ENCODE measurements at regions not wholly inside any gene's neighbourhood (a gene's known extent, or its start where the extent isn't known, plus 50 kb on each side); places are given as distances from the start of the nearest gene placed in this dataset.

DNA sequence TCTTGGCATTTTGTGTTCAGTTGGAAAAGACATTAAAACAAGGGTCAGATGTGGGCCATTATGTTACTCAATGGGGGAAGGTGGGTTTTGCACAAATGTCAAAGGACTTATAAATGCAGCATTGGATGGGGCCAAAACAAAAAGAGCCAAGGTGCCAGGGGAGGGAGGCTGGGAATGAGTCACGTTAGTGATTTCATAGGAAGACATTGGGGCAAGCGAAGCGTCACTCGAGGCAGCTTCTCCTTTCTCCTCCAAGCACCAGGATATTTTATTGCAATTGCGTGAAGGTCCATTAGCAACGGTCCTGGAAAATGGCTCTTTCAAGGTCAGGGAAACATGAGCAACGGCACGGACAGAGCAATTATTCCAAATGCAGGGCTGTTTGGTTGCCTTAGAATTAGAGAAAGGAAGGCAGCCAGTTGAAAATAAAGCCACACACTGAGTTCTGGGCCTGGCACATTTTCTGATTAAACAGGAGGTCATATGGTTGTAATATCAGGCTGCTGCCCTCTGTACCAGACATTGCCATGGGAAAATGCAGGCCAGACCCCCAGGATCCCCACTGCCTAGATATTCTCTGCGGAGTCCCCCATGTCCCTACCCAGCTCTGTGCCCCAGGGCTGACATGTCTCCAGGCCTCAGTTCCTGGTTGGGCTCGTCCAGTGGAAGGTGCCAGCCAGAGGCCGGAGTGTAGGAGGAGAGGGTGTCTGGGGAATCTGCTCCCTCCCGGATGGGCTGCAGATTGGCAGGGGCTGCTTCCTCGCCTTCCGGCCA lies 63.3 kb upstream of the NANOS1 start:
- 57 to 78% methylated on average over 8 to 11 of the region's 14 CpGs for WGBS, 2 donors (ENCODE audit: low coverage in 1 of 2)
- H3K9me3 ChIP-seq: no peaks in the 10 kb centered on the region
- H3K27ac ChIP-seq: peak overlapping the region in 1 of 4 donors; percentile 33
- H3K27me3 ChIP-seq: no peaks in the 10 kb centered on the region
- no peaks in the 10 kb centered on the region for H3K36me3 ChIP-seq
- H3K4me1 ChIP-seq: peaks cover 0 to 6% (median 3%) of the 10 kb centered on the region in 3 donors
- no peak overlapping the region for H3K4me3 ChIP-seq
- ATAC-seq: peak; percentile 41
- TF ChIP-seq POLR2AphosphoS5 (IDR thresholded peaks at IDR 0.05) (no peak), POLR2A (IDR thresholded peaks at IDR 0.05) (no peak), EP300 (IDR thresholded peaks at IDR 0.05) (no peak)
- TF ChIP-seq, protein P1, sequence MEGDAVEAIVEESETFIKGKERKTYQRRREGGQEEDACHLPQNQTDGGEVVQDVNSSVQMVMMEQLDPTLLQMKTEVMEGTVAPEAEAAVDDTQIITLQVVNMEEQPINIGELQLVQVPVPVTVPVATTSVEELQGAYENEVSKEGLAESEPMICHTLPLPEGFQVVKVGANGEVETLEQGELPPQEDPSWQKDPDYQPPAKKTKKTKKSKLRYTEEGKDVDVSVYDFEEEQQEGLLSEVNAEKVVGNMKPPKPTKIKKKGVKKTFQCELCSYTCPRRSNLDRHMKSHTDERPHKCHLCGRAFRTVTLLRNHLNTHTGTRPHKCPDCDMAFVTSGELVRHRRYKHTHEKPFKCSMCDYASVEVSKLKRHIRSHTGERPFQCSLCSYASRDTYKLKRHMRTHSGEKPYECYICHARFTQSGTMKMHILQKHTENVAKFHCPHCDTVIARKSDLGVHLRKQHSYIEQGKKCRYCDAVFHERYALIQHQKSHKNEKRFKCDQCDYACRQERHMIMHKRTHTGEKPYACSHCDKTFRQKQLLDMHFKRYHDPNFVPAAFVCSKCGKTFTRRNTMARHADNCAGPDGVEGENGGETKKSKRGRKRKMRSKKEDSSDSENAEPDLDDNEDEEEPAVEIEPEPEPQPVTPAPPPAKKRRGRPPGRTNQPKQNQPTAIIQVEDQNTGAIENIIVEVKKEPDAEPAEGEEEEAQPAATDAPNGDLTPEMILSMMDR (IDR thresholded peaks at IDR 0.05): no peak

DNA sequence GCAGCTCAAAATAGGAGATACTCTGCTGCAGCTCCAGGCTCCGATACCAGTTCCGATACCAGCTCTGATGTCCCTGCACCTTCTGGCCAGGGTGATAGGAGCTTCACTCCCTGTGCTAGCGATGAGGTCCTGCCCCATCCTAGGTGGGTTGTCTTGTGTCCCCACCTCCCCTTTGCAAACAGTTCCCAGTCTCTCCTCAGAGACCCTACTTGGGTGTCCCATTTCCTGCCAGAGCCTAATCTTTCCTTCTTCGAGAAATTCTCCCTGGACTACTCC lies 62.7 kb upstream of the NANOS1 start:
- ATAC-seq: no peak
- Histone ChIP-seq H3K9me3 (no peaks in the 10 kb centered on the region), H3K36me3 (no peaks in the 10 kb centered on the region), H3K27me3 (no peaks in the 10 kb centered on the region), H3K4me1 (peaks cover 0 to 6% (median 3%) of the 10 kb centered on the region in 3 donors), H3K27ac (no peak overlapping the region), H3K4me3 (no peak overlapping the region)
- WGBS, 2 donors (ENCODE audit: low coverage in 1 of 2): 86 to 90% methylated on average over 2 to 3 of the region's 4 CpGs
- TF ChIP-seq, protein P1 (IDR thresholded peaks at IDR 0.05): no peak
- no peak for TF ChIP-seq POLR2AphosphoS5 (IDR thresholded peaks at IDR 0.05)
- TF ChIP-seq POLR2A (IDR thresholded peaks at IDR 0.05): no peak

DNA sequence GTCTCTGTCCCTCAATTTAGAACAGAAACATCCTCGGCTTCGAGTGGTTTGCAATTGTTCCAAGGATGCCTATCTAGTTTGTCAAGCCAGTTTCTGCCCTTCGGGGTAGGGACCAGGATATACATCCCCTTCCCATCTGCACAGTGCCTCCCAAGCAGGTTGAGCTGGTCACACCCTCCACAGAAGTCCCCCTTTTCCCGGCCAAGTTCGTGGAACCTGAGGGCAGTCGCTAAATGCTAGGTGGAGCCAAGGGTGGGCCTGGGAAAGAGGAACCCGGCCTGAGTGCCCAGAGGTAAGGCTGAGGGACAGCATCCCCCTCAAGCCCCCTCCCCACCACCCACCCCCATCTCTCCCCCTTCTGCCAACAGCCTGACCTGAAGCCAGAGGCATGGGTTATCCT lies 62.4 kb upstream of the NANOS1 start:
- H3K4me3 ChIP-seq: no peak overlapping the region
- H3K9me3 ChIP-seq: no peaks in the 10 kb centered on the region
- TF ChIP-seq POLR2AphosphoS5 (IDR thresholded peaks at IDR 0.05) (no peak), EP300 (IDR thresholded peaks at IDR 0.05) (no peak), POLR2A (IDR thresholded peaks at IDR 0.05) (no peak)
- TF ChIP-seq, protein P1 (IDR thresholded peaks at IDR 0.05): no peak
- H3K36me3 ChIP-seq: no peaks in the 10 kb centered on the region
- no peak overlapping the region for H3K27ac ChIP-seq
- peaks cover 0 to 6% (median 3%) of the 10 kb centered on the region in 3 donors for H3K4me1 ChIP-seq
- 71% methylated on average over 1 of the region's 7 CpGs; no CpG with 5 or more reads in 1 of the 2 donors for WGBS, 2 donors (ENCODE audit: low coverage in 1 of 2)
- H3K27me3 ChIP-seq: no peaks in the 10 kb centered on the region
- no peak for ATAC-seq

DNA sequence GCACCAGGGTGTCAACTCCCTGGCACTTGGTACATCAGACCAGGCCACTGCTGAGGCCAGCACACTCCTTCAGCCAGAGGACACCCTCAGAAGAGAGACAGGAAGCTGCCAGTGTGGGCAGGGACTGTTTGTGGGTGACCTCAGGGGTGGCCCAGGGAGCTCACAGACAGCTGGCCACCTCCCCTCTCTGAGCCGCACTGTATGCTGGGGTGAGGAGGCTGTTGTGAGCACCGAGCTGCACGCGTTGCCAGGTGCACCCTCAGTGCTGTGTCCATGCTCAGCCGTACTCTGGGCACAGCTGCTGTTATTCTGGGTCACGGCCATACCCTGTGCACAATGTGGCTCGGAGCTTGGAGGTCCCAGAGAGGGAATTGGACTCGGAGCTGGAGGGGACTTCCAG lies 61.5 kb upstream of the NANOS1 start:
- Histone ChIP-seq H3K4me3 (no peak overlapping the region), H3K36me3 (no peaks in the 10 kb centered on the region), H3K4me1 (peaks cover 0 to 6% (median 3%) of the 10 kb centered on the region in 3 donors), H3K27me3 (no peaks in the 10 kb centered on the region), H3K9me3 (no peaks in the 10 kb centered on the region), H3K27ac (no peak overlapping the region)
- TF ChIP-seq EP300 (IDR thresholded peaks at IDR 0.05): no peak
- no peak for TF ChIP-seq POLR2A (IDR thresholded peaks at IDR 0.05)
- TF ChIP-seq, protein P1 (IDR thresholded peaks at IDR 0.05): no peak
- TF ChIP-seq POLR2AphosphoS5 (IDR thresholded peaks at IDR 0.05): no peak
- WGBS, 2 donors (ENCODE audit: low coverage in 1 of 2): no CpG with 5 or more reads among the region's 8 CpGs
- ATAC-seq: no peak

DNA sequence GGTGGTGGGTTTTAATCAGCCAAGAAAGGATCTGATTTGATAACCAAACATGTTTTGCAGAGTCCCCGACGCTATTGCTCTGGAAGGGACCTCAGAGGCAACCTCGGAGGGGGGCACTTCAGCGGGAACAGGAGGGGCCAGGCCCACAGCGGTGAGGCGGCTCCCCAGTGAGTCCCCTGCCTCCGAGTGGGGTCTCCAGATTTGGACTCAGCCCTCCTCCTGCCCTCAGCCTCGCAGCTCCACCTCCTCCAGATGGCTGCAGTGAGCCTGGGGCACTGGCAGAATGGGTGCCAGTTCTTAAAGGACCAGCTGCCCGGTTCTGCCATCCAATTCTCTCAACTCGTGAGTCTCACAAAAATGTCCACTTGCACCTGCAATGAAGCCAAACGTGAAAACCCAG lies 61.0 kb upstream of the NANOS1 start:
- 85% methylated on average over 7 of the region's 11 CpGs; no CpG with 5 or more reads in 1 of the 2 donors for WGBS, 2 donors (ENCODE audit: low coverage in 1 of 2)
- Histone ChIP-seq H3K4me1 (peaks cover 0 to 6% (median 3%) of the 10 kb centered on the region in 3 donors), H3K4me3 (no peak overlapping the region), H3K27ac (no peak overlapping the region), H3K9me3 (peaks cover 0 to 4% (median 0%) of the 10 kb centered on the region in 3 donors), H3K36me3 (no peaks in the 10 kb centered on the region), H3K27me3 (no peaks in the 10 kb centered on the region)
- TF ChIP-seq, protein P1 (IDR thresholded peaks at IDR 0.05): no peak
- no peak for TF ChIP-seq EP300 (IDR thresholded peaks at IDR 0.05)
- TF ChIP-seq POLR2AphosphoS5 (IDR thresholded peaks at IDR 0.05): no peak
- TF ChIP-seq POLR2A (IDR thresholded peaks at IDR 0.05): no peak
- no peak for ATAC-seq

All from gastroesophageal sphincter (tissue), 4 donors.